Stimulated activated CD8-positive, alpha-beta memory T cell treated with anti-CD3 and anti-CD28 coated beads, Interleukin-12 subunit alpha, Interleukin-12 subunit beta, amount 100 ng/mL, for 4 hours (primary cell): ENCODE measurements at regions not wholly inside any gene's neighbourhood (a gene's known extent, or its start where the extent isn't known, plus 50 kb on each side); places are given as distances from the start of the nearest gene placed in this dataset.

Experiments
- DNase-seq: peaks from one replicate; pipeline ENCODE4 v3.0.0-alpha.2; 2020; ENCODE audit warnings: low read depth

GRCh38 chr4:152235718-152236117 is 300.2 kb downstream of the FBXW7 start:
- DNase-seq, result no peak

GRCh38 chr4:152234571-152234970 is 301.3 kb downstream of the FBXW7 start:
- no peak for DNase-seq

- no peak for DNase-seq
Measured at GRCh38 chr4:152232271-152232670, 303.6 kb downstream of the FBXW7 start.

GRCh38 chr4:152229782-152230289 is 306.1 kb downstream of the FBXW7 start:
- no peak for DNase-seq

GRCh38 chr4:152225680-152226079 is 310.2 kb downstream of the FBXW7 start:
- DNase-seq, result no peak

GRCh38 chr4:152224721-152225420 is 311.0 kb downstream of the FBXW7 start:
- DNase-seq, result no peak

- DNase-seq, result no peak
Measured at GRCh38 chr4:152224223-152224622, 311.7 kb downstream of the FBXW7 start.

GRCh38 chr4:152223600-152223999 is 312.3 kb downstream of the FBXW7 start:
- no peak for DNase-seq

- no peak for DNase-seq
Measured at GRCh38 chr4:152221816-152222516, 313.9 kb downstream of the FBXW7 start.

GRCh38 chr4:152220201-152220666 is 315.7 kb downstream of the FBXW7 start:
- no peak for DNase-seq

- no peak for DNase-seq
Measured at GRCh38 chr4:152218576-152218975, 317.3 kb downstream of the FBXW7 start.

GRCh38 chr4:152217896-152218295 is 318.0 kb downstream of the FBXW7 start:
- no peak for DNase-seq

GRCh38 chr4:152211936-152212653 is 323.8 kb downstream of the FBXW7 start:
- no peak for DNase-seq

GRCh38 chr4:152209772-152210493 is 326.0 kb downstream of the FBXW7 start:
- DNase-seq, result no peak

- no peak for DNase-seq
Measured at GRCh38 chr4:152207378-152207720, 328.5 kb downstream of the FBXW7 start.

- DNase-seq, result no peak
Measured at GRCh38 chr4:152206646-152207377, 329.1 kb downstream of the FBXW7 start.

GRCh38 chr4:152206185-152206584 is 329.7 kb downstream of the FBXW7 start:
- DNase-seq, result no peak

GRCh38 chr4:152202415-152202814 is 333.5 kb downstream of the FBXW7 start:
- DNase-seq, result no peak

- DNase-seq, result no peak
Measured at GRCh38 chr4:152200511-152201333, 335.2 kb downstream of the FBXW7 start.

GRCh38 chr4:152197211-152197610 is 338.7 kb downstream of the FBXW7 start:
- no peak for DNase-seq

GRCh38 chr4:152195888-152196287 is 340.0 kb downstream of the FBXW7 start:
- no peak for DNase-seq
